SH-SY5Y (cell line): ENCODE measurements at regions not wholly inside any gene's neighbourhood (a gene's known extent, or its start where the extent isn't known, plus 50 kb on each side); places are given as distances from the start of the nearest gene placed in this dataset.

Source experiments
- GATA2 ChIP-seq: IDR thresholded peaks from 2 replicates; pipeline ENCODE4 v1.6.1; 2011; ENCODE audit warnings: mild to moderate bottlenecking, low read depth, low read length
- GATA3 ChIP-seq: IDR thresholded peaks from 2 replicates; pipeline ENCODE4 v1.6.1; 2011; ENCODE audit warnings: low read depth, mild to moderate bottlenecking, low read length, moderate library complexity

DNA sequence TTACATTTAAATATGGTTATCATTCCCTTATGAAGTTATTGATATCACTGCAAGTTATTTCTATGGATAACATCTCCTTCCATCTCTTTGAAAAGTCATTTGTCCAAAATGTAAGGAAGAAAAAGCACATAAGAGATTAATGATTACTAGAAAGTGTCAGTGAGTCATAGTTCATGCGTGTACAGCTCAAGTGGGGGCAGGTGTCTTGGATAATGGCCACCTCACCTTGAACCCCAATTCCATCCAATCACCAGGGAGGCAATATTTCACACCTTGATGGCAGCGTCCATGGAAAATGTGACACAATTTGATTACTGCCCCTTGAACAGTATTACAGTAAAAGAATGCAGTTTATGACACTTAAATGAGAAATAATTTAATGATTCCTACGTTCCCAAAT is 358.3 kb upstream of the SOX9 start:
- TF ChIP-seq GATA2: no peak
- TF ChIP-seq GATA3: no peak
